Esophagus squamous epithelium (tissue), 4 donors: ENCODE measurements at regions not wholly inside any gene's neighbourhood (a gene's known extent, or its start where the extent isn't known, plus 50 kb on each side); places are given as distances from the start of the nearest gene placed in this dataset.

Experiments used
- POLR2A ChIP-seq, 4 donors: fragments of 450-650 bp; IDR thresholded peaks; one replicate each; pipeline ENCODE4 v1.6.1; 2017; ENCODE audit warnings: antibody characterized with exemption in 4 of 4, mild to moderate bottlenecking in 4 of 4, moderate library complexity in 3 of 4
- TF ChIP-seq, protein P1 (sequence below), 6 experiments: fragments of 450-650 bp in 4 of 6; fragments of 200-600 bp in 2 of 6; sonication (generic) in 2 of 6; IDR thresholded peaks; one replicate each; pipeline ENCODE4 v1.5.1; 2016 to 2019; ENCODE audit warnings: antibody characterized with exemption in 6 of 6, mild to moderate bottlenecking in 4 of 6, moderate library complexity in 4 of 6

DNA sequence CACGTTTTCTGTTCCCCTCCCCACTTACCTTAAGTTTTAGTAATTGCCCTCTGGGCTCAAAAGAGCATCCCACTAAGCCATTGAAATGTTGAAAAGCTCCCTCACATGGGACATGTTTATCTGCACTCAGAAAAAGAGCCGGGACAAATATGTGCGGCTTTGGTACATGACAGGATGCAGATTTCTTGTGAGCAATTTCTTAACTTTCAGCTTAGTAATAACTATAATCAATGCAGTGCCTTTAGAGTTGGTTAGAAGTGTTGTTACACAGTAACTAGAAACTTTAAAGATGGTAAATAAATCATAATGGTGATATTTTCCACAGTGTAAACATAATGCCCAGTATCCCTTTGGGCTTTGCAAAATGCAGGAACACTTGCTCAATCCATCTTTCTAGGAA is 89.2 kb downstream of the ZNF365 start:
- TF ChIP-seq, protein P1, sequence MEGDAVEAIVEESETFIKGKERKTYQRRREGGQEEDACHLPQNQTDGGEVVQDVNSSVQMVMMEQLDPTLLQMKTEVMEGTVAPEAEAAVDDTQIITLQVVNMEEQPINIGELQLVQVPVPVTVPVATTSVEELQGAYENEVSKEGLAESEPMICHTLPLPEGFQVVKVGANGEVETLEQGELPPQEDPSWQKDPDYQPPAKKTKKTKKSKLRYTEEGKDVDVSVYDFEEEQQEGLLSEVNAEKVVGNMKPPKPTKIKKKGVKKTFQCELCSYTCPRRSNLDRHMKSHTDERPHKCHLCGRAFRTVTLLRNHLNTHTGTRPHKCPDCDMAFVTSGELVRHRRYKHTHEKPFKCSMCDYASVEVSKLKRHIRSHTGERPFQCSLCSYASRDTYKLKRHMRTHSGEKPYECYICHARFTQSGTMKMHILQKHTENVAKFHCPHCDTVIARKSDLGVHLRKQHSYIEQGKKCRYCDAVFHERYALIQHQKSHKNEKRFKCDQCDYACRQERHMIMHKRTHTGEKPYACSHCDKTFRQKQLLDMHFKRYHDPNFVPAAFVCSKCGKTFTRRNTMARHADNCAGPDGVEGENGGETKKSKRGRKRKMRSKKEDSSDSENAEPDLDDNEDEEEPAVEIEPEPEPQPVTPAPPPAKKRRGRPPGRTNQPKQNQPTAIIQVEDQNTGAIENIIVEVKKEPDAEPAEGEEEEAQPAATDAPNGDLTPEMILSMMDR (IDR thresholded peaks at IDR 0.05) = no peak
- TF ChIP-seq POLR2A (IDR thresholded peaks at IDR 0.05) = no peak
